ENCODE measurements at regions not wholly inside any gene's neighbourhood (a gene's known extent, or its start where the extent isn't known, plus 50 kb on each side); places are given as distances from the start of the nearest gene placed in this dataset.

GRCh38 chr9:1200847-1201251 lies 150.7 kb downstream of the DMRT2 start:
- DNase-seq: no peak

GRCh38 chr9:1201262-1201661 lies 151.1 kb downstream of the DMRT2 start:
- Histone ChIP-seq H3K4me3 (no peak overlapping the region), H3K36me3 (no peaks in the 10 kb centered on the region), H3K27me3 (no peaks in the 10 kb centered on the region), H3K9me3 (no peaks in the 10 kb centered on the region), H3K27ac (no peak overlapping the region), H3K4me1 (no peaks in the 10 kb centered on the region)
- TF ChIP-seq, protein P1, sequence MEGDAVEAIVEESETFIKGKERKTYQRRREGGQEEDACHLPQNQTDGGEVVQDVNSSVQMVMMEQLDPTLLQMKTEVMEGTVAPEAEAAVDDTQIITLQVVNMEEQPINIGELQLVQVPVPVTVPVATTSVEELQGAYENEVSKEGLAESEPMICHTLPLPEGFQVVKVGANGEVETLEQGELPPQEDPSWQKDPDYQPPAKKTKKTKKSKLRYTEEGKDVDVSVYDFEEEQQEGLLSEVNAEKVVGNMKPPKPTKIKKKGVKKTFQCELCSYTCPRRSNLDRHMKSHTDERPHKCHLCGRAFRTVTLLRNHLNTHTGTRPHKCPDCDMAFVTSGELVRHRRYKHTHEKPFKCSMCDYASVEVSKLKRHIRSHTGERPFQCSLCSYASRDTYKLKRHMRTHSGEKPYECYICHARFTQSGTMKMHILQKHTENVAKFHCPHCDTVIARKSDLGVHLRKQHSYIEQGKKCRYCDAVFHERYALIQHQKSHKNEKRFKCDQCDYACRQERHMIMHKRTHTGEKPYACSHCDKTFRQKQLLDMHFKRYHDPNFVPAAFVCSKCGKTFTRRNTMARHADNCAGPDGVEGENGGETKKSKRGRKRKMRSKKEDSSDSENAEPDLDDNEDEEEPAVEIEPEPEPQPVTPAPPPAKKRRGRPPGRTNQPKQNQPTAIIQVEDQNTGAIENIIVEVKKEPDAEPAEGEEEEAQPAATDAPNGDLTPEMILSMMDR (IDR thresholded peaks at IDR 0.05): no peak
- DNase-seq: no peak
- in situ Hi-C loops (cut with MboI; ENCODE audit: low pct_ligation_motif_present in 1 of 4, low pct_unique_long_range_greater_than_20kb in 1 of 4, low sequenced_read_pairs in 3 of 4): no loop called here
- 33 to 63% methylated on average over 1 to 2 of the region's 2 CpGs for WGBS, 2 donors (ENCODE audit: low coverage in 1 of 2)
- intact Hi-C loops (cut with DNase I; ENCODE audit: low total_unique reads): no loop called here

More at GRCh38 chr9:1200847-1201251, 150.7 kb downstream of the DMRT2 start:
- Histone ChIP-seq H3K4me1 (no peaks in the 10 kb centered on the region), H3K27ac (no peak overlapping the region), H3K9me3 (no peaks in the 10 kb centered on the region), H3K27me3 (no peaks in the 10 kb centered on the region), H3K36me3 (no peaks in the 10 kb centered on the region), H3K4me3 (no peak overlapping the region)
- intact Hi-C loops (cut with DNase I; ENCODE audit: low total_unique reads): no loop called here
- WGBS, 2 donors (ENCODE audit: low coverage in 1 of 2): 20% methylated on average over 3 of the region's 3 CpGs; no CpG with 5 or more reads in 1 of the 2 donors
- TF ChIP-seq EP300 (IDR thresholded peaks at IDR 0.05; ENCODE audit: low read depth) (no peak), POLR2AphosphoS5 (IDR thresholded peaks at IDR 0.05) (no peak), POLR2A (IDR thresholded peaks at IDR 0.05) (no peak)
- TF ChIP-seq, protein P1 (IDR thresholded peaks at IDR 0.05): no peak
- in situ Hi-C loops (cut with MboI; ENCODE audit: low pct_ligation_motif_present in 1 of 4, low pct_unique_long_range_greater_than_20kb in 1 of 4, low sequenced_read_pairs in 3 of 4): no loop called here

DNA sequence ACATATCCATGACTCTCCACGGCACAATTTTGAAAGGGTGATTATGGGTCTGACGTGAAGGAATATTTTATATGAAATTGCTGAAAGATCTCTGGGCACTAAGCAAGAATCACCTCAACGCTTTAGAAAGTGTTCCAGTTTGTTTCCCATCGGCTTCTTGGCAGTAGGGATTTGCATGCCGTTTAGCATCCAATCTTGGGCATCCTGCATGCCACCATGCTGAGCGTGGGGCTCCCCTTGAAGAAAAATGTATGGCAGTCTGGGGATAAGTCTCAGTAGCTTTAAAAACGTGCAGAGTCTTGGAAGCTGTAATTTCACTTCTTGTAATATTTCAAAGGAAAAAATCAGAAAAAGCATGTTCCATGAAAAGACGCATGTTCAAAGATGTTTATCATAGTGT lies 151.7 kb downstream of the DMRT2 start:
- TF ChIP-seq POLR2AphosphoS5 (IDR thresholded peaks at IDR 0.05) (no peak), POLR2A (IDR thresholded peaks at IDR 0.05) (no peak), EP300 (IDR thresholded peaks at IDR 0.05; ENCODE audit: low read depth) (no peak)
- TF ChIP-seq, protein P1 (IDR thresholded peaks at IDR 0.05): no peak
- H3K4me3 ChIP-seq: no peak overlapping the region
- DNase-seq: no peak
- H3K27ac ChIP-seq: no peak overlapping the region
- in situ Hi-C loops (cut with MboI; ENCODE audit: low pct_ligation_motif_present in 1 of 4, low pct_unique_long_range_greater_than_20kb in 1 of 4, low sequenced_read_pairs in 3 of 4): no loop called here
- H3K9me3 ChIP-seq: no peaks in the 10 kb centered on the region
- H3K4me1 ChIP-seq: no peaks in the 10 kb centered on the region
- WGBS, 2 donors (ENCODE audit: low coverage in 1 of 2): 76 to 78% methylated on average over 6 to 8 of the region's 8 CpGs
- no peaks in the 10 kb centered on the region for H3K27me3 ChIP-seq
- H3K36me3 ChIP-seq: no peaks in the 10 kb centered on the region
- intact Hi-C loops (cut with DNase I; ENCODE audit: low total_unique reads): no loop called here

- no peak for DNase-seq
- in situ Hi-C loops (cut with MboI; ENCODE audit: low pct_ligation_motif_present in 1 of 4, low pct_unique_long_range_greater_than_20kb in 1 of 4, low sequenced_read_pairs in 3 of 4) (no loop called here), intact Hi-C loops (cut with DNase I; ENCODE audit: low total_unique reads) (no loop called here)
- Histone ChIP-seq H3K36me3 (no peaks in the 10 kb centered on the region), H3K27ac (no peak overlapping the region), H3K9me3 (no peaks in the 10 kb centered on the region), H3K4me1 (no peaks in the 10 kb centered on the region), H3K27me3 (no peaks in the 10 kb centered on the region), H3K4me3 (no peak overlapping the region)
- TF ChIP-seq POLR2AphosphoS5 (IDR thresholded peaks at IDR 0.05): no peak
- TF ChIP-seq, protein P1 (IDR thresholded peaks at IDR 0.05): no peak
- TF ChIP-seq POLR2A (IDR thresholded peaks at IDR 0.05): no peak
- no peak for TF ChIP-seq EP300 (IDR thresholded peaks at IDR 0.05; ENCODE audit: low read depth)
- WGBS, 2 donors (ENCODE audit: low coverage in 1 of 2): 39 to 78% methylated on average over 1 to 3 of the region's 3 CpGs
Measured at GRCh38 chr9:1202512-1203280, 152.5 kb downstream of the DMRT2 start.

Data from transverse colon (tissue), 4 donors.